ENCODE measurements at regions not wholly inside any gene's neighbourhood (a gene's known extent, or its start where the extent isn't known, plus 50 kb on each side); places are given as distances from the start of the nearest gene placed in this dataset.

DNA sequence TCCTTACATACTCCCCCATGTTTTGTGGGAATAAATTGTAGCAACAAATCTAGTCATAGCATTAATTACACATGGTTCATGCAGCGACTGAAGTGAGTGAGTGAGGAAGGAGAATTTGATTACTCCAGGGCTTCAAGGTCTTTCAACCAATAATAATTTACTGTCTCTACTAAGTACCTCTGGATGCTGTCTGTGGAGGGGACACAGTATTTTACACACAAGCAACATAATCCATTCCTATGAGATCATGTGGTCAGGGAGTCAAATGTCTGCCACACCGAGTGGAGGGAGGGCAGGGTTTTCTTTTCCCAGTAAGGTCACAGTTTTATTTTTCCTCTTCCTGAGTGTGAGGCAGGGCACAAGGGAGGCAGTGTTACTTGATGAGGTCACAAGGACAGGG, 334.7 kb upstream of the CELF4 start:
- TF ChIP-seq, protein P1, sequence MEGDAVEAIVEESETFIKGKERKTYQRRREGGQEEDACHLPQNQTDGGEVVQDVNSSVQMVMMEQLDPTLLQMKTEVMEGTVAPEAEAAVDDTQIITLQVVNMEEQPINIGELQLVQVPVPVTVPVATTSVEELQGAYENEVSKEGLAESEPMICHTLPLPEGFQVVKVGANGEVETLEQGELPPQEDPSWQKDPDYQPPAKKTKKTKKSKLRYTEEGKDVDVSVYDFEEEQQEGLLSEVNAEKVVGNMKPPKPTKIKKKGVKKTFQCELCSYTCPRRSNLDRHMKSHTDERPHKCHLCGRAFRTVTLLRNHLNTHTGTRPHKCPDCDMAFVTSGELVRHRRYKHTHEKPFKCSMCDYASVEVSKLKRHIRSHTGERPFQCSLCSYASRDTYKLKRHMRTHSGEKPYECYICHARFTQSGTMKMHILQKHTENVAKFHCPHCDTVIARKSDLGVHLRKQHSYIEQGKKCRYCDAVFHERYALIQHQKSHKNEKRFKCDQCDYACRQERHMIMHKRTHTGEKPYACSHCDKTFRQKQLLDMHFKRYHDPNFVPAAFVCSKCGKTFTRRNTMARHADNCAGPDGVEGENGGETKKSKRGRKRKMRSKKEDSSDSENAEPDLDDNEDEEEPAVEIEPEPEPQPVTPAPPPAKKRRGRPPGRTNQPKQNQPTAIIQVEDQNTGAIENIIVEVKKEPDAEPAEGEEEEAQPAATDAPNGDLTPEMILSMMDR (IDR thresholded peaks at IDR 0.05 in 8 of 11, conservative IDR thresholded peaks at IDR 0.05 in 3 of 11) = no peak
- no peak for TF ChIP-seq POLR2A (IDR thresholded peaks at IDR 0.05)
- no peak for TF ChIP-seq POLR2AphosphoS5 (IDR thresholded peaks at IDR 0.05)
